Ishikawa (cell line): ENCODE measurements at regions not wholly inside any gene's neighbourhood (a gene's known extent, or its start where the extent isn't known, plus 50 kb on each side); places are given as distances from the start of the nearest gene placed in this dataset.

ENCODE experiments used
- CEBPB ChIP-seq: IDR thresholded peaks from 2 replicates; pipeline ENCODE4 v1.6.1; 2012
- CREB1 ChIP-seq: IDR thresholded peaks from 2 replicates; pipeline ENCODE4 v1.6.1; 2012; ENCODE audit warnings: low read depth
- EGR1 ChIP-seq: IDR thresholded peaks from 2 replicates; pipeline ENCODE4 v1.6.1; 2012
- EP300 ChIP-seq: IDR thresholded peaks from 2 replicates; pipeline ENCODE4 v1.6.1; 2012; ENCODE audit warnings: borderline replicate concordance
- FOXM1 ChIP-seq: IDR thresholded peaks from 2 replicates; pipeline ENCODE4 v1.6.1; 2012; ENCODE audit warnings: low read depth, borderline replicate concordance
- MAX ChIP-seq: IDR thresholded peaks from 2 replicates; pipeline ENCODE4 v1.6.1; 2012
- NFIC ChIP-seq: IDR thresholded peaks from 2 replicates; pipeline ENCODE4 v1.6.1; 2012
- RAD21 ChIP-seq: IDR thresholded peaks from 2 replicates; pipeline ENCODE4 v1.6.1; 2012; ENCODE audit warnings: low read depth
- TAF1 ChIP-seq: IDR thresholded peaks from 2 replicates; pipeline ENCODE4 v1.6.1; 2012; ENCODE audit warnings: low read depth, mild to moderate bottlenecking
- TCF12 ChIP-seq: IDR thresholded peaks from 2 replicates; pipeline ENCODE4 v1.6.1; 2012; ENCODE audit warnings: low read depth
- TEAD4 ChIP-seq: IDR thresholded peaks from 2 replicates; pipeline ENCODE4 v1.6.1; 2012
- USF1 ChIP-seq: IDR thresholded peaks from 2 replicates; pipeline ENCODE4 v1.6.1; 2012
- YY1 ChIP-seq: IDR thresholded peaks from 2 replicates; pipeline ENCODE4 v1.6.1; 2012; ENCODE audit warnings: low read depth
- ZBTB7A ChIP-seq: IDR thresholded peaks from 2 replicates; pipeline ENCODE4 v1.6.1; 2012; ENCODE audit warnings: low read depth
- TF ChIP-seq, protein P1 (sequence below): IDR thresholded peaks from 2 replicates; pipeline ENCODE4 v1.6.1; 2012; ENCODE audit warnings: low read depth, mild to moderate bottlenecking

DNA sequence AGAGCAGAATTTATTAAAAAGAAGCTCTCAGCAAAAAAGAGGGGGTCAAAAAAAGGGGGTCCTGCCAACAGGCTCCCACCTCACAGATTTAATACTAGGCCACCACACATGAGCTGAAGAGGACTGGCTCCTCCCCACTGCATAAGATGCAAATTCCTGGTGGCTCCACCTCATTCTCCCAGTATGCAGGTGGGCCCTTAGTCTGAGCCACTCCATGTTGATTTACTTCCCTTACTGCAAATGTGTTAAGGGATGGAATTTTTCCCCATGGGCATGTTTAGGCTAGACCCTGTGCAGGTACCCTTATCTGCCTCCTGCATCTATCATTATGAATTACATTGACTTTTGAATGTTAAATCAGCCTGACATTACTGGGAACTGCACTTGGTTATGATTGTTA lies 82.9 kb downstream of the ISOC1 start:
- TF ChIP-seq ZBTB7A (no peak), RAD21 (no peak), NFIC (no peak), EP300 (no peak), TEAD4 (no peak), EGR1 (no peak), TAF1 (no peak), FOXM1 (no peak), USF1 (no peak), CREB1 (no peak), YY1 (no peak), TCF12 (no peak), MAX (no peak), CEBPB (no peak)
- TF ChIP-seq, protein P1, sequence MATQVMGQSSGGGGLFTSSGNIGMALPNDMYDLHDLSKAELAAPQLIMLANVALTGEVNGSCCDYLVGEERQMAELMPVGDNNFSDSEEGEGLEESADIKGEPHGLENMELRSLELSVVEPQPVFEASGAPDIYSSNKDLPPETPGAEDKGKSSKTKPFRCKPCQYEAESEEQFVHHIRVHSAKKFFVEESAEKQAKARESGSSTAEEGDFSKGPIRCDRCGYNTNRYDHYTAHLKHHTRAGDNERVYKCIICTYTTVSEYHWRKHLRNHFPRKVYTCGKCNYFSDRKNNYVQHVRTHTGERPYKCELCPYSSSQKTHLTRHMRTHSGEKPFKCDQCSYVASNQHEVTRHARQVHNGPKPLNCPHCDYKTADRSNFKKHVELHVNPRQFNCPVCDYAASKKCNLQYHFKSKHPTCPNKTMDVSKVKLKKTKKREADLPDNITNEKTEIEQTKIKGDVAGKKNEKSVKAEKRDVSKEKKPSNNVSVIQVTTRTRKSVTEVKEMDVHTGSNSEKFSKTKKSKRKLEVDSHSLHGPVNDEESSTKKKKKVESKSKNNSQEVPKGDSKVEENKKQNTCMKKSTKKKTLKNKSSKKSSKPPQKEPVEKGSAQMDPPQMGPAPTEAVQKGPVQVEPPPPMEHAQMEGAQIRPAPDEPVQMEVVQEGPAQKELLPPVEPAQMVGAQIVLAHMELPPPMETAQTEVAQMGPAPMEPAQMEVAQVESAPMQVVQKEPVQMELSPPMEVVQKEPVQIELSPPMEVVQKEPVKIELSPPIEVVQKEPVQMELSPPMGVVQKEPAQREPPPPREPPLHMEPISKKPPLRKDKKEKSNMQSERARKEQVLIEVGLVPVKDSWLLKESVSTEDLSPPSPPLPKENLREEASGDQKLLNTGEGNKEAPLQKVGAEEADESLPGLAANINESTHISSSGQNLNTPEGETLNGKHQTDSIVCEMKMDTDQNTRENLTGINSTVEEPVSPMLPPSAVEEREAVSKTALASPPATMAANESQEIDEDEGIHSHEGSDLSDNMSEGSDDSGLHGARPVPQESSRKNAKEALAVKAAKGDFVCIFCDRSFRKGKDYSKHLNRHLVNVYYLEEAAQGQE: no peak

DNA sequence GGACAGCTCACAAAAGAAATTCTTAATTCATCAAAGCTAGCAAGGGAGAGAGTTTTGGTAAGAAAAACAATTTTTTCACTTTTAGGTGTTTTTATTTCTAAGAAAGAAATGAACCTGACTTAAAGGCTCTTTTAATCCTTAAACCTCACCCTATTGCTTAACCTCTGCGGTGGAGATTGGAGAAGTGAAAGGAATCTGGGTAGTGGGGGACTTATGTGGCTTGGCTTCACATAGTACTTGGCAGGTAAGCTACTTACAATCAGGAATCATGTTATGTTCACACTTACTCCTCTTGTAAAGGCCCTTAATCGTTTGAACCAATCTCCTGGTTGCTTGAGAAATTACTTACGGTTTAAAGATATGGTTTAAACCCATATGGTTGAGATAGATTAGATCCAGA lies 104.8 kb downstream of the ISOC1 start:
- TF ChIP-seq NFIC: no peak
- TF ChIP-seq YY1: no peak
- TF ChIP-seq TEAD4: no peak
- TF ChIP-seq USF1: no peak
- no peak for TF ChIP-seq CREB1
- TF ChIP-seq EP300: no peak
- TF ChIP-seq, protein P1: no peak
- no peak for TF ChIP-seq CEBPB
- no peak for TF ChIP-seq EGR1
- no peak for TF ChIP-seq RAD21
- TF ChIP-seq TCF12: no peak

DNA sequence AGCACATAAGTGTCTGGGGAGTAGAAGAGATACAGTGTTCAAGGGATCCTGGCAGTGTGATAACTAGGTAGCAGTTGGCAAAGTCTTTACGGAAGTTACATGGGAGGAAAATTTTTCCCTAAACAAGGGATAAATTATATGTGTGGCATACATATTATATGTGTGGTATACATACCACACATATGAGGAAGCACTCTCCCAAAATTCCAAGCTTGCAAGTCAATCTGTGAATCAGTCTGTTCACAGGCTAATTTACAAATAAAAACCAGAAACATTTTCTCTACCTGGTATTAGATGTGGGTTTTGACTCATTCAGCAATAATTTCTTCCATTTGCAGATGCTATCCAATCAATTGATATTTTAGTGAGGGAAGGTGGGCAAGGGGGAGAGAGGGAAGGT lies 110.0 kb downstream of the ISOC1 start:
- TF ChIP-seq TEAD4: no peak
- no peak for TF ChIP-seq EP300
- no peak for TF ChIP-seq MAX
- TF ChIP-seq TCF12: no peak
- TF ChIP-seq RAD21: no peak
- TF ChIP-seq, protein P1: no peak
- TF ChIP-seq FOXM1: no peak
- TF ChIP-seq EGR1: no peak
- no peak for TF ChIP-seq CEBPB
- TF ChIP-seq ZBTB7A: no peak
- no peak for TF ChIP-seq CREB1
- no peak for TF ChIP-seq USF1
- TF ChIP-seq NFIC: no peak
- no peak for TF ChIP-seq TAF1
- TF ChIP-seq YY1: no peak

GRCh38 chr5:129216001-129216400 lies 121.5 kb downstream of the ISOC1 start:
- TF ChIP-seq RAD21: no peak
- TF ChIP-seq MAX: no peak
- TF ChIP-seq TAF1: no peak

GRCh38 chr5:129217179-129217578 lies 122.6 kb downstream of the ISOC1 start:
- no peak for TF ChIP-seq TEAD4
- no peak for TF ChIP-seq EGR1
- TF ChIP-seq EP300: no peak
- TF ChIP-seq TCF12: no peak
- no peak for TF ChIP-seq ZBTB7A
- no peak for TF ChIP-seq YY1
- no peak for TF ChIP-seq MAX
- no peak for TF ChIP-seq CEBPB
- TF ChIP-seq CREB1: no peak
- TF ChIP-seq RAD21: no peak
- TF ChIP-seq FOXM1: no peak
- TF ChIP-seq, protein P1: no peak
- TF ChIP-seq NFIC: no peak
- no peak for TF ChIP-seq USF1
- TF ChIP-seq TAF1: no peak
